GM21825 (cell line): ENCODE measurements at regions not wholly inside any gene's neighbourhood (a gene's known extent, or its start where the extent isn't known, plus 50 kb on each side); places are given as distances from the start of the nearest gene placed in this dataset.

Experiments
- ATAC-seq: cut with Tn5 transposase; IDR thresholded peaks from one replicate; pipeline ENCODE4 v1.9.1; 2021; ENCODE audit warnings: mild to moderate bottlenecking, moderate library complexity; ENCODE audit not compliant: unreplicated experiment

- no peak for ATAC-seq
These were observed 424.0 kb upstream of the CDH7 start for GRCh38 chr18:65326805-65327204.

- ATAC-seq: no peak
These were observed 427.9 kb upstream of the CDH7 start for GRCh38 chr18:65322895-65323294.

- ATAC-seq: no peak
These were observed 452.4 kb upstream of the CDH7 start for GRCh38 chr18:65298422-65298821.

- ATAC-seq: no peak
These were observed 461.9 kb upstream of the CDH7 start for GRCh38 chr18:65288908-65289307.

GRCh38 chr18:65287652-65288051 is 463.2 kb upstream of the CDH7 start:
- ATAC-seq: no peak

GRCh38 chr18:65282096-65282495 is 468.7 kb upstream of the CDH7 start:
- no peak for ATAC-seq

- no peak for ATAC-seq
These were observed 471.0 kb upstream of the CDH7 start for GRCh38 chr18:65279668-65280305.

- ATAC-seq: no peak
These were observed 471.7 kb upstream of the CDH7 start for GRCh38 chr18:65278939-65279667.

- no peak for ATAC-seq
These were observed 481.4 kb upstream of the CDH7 start for GRCh38 chr18:65269375-65269774.

- ATAC-seq: no peak
These were observed 485.1 kb upstream of the CDH7 start for GRCh38 chr18:65265761-65266160.

- no peak for ATAC-seq
These were observed 490.8 kb upstream of the CDH7 start for GRCh38 chr18:65260030-65260429.

GRCh38 chr18:65259403-65259802 is 491.4 kb upstream of the CDH7 start:
- no peak for ATAC-seq

- no peak for ATAC-seq
These were observed 493.7 kb upstream of the CDH7 start for GRCh38 chr18:65257149-65257548.

- ATAC-seq: no peak
These were observed 495.4 kb upstream of the CDH7 start for GRCh38 chr18:65255417-65255816.

- no peak for ATAC-seq
These were observed 511.0 kb upstream of the CDH7 start for GRCh38 chr18:65239787-65240186.

GRCh38 chr18:65235966-65236624 is 514.7 kb upstream of the CDH7 start:
- no peak for ATAC-seq

- ATAC-seq: no peak
These were observed 520.5 kb upstream of the CDH7 start for GRCh38 chr18:65230311-65230710.

- no peak for ATAC-seq
These were observed 522.8 kb upstream of the CDH7 start for GRCh38 chr18:65227970-65228369.

- no peak for ATAC-seq
These were observed 529.1 kb upstream of the CDH7 start for GRCh38 chr18:65221736-65222135.

- no peak for ATAC-seq
These were observed 529.7 kb upstream of the CDH7 start for GRCh38 chr18:65221115-65221514.

GRCh38 chr18:65215865-65216466 is 534.8 kb upstream of the CDH7 start:
- ATAC-seq: no peak

- ATAC-seq: no peak
These were observed 536.4 kb upstream of the CDH7 start for GRCh38 chr18:65214456-65214855.
